ENCODE measurements at regions not wholly inside any gene's neighbourhood (a gene's known extent, or its start where the extent isn't known, plus 50 kb on each side); places are given as distances from the start of the nearest gene placed in this dataset.

- no peaks in the 10 kb centered on the region for H3K36me3 ChIP-seq (ENCODE audit: insufficient read depth, low read length)
- no peak for FAIRE-seq
- peaks cover 8% of the 10 kb centered on the region for H3K4me1 Mint-ChIP-seq (ENCODE audit: low read depth, unreplicated experiment)
- H3K9me3 Mint-ChIP-seq (ENCODE audit: unreplicated experiment): peaks cover 11% of the 10 kb centered on the region
- peaks cover 7% of the 10 kb centered on the region for H3K9me3 ChIP-seq (ENCODE audit: insufficient read depth, low read depth, low read length)
- H3K4me3 ChIP-seq (ENCODE audit: insufficient read depth, low read depth, low read length): no peak overlapping the region
- no peaks in the 10 kb centered on the region for H3K27me3 ChIP-seq (ENCODE audit: insufficient read depth, low read length)
- TF ChIP-seq EZH2 (IDR thresholded peaks at IDR 0.05; ENCODE audit: insufficient read depth, low read length) (no peak), CTCF (IDR thresholded peaks at IDR 0.05; ENCODE audit: insufficient read depth, low read depth, low read length) (no peak)
- no peaks in the 10 kb centered on the region for H4K20me1 ChIP-seq (ENCODE audit: insufficient read depth, low read length)
- no peak overlapping the region for H3K4me3 Mint-ChIP-seq (ENCODE audit: unreplicated experiment)
- no peaks in the 10 kb centered on the region for H3K79me2 ChIP-seq (ENCODE audit: insufficient read depth, low read length)
- no peak for DNase-seq (ENCODE audit: low read depth)
- no peak overlapping the region for H3K9ac ChIP-seq (ENCODE audit: low read length)
- peaks cover 15% of the 10 kb centered on the region for H3K27me3 Mint-ChIP-seq (ENCODE audit: low read depth, unreplicated experiment)
- H2AFZ ChIP-seq (ENCODE audit: low read depth, low read length): no peak overlapping the region
- peaks cover 13% of the 10 kb centered on the region for H3K4me1 ChIP-seq (ENCODE audit: insufficient read depth, low read length)
- no peaks in the 10 kb centered on the region for H3K36me3 Mint-ChIP-seq (ENCODE audit: low read depth, unreplicated experiment)
- H3K4me2 ChIP-seq (ENCODE audit: low read length): no peak overlapping the region
- no peak overlapping the region for H3K27ac Mint-ChIP-seq (ENCODE audit: unreplicated experiment)
- no peak overlapping the region for H3K27ac ChIP-seq (ENCODE audit: low read depth, low read length)
Measured at GRCh38 chr11:69424748-69425147, 56.7 kb upstream of the LINC01488 start.

GRCh38 chr11:69425444-69425843 lies 56.0 kb upstream of the LINC01488 start:
- peaks cover 7% of the 10 kb centered on the region for H3K9me3 ChIP-seq (ENCODE audit: insufficient read depth, low read depth, low read length)
- Mint-ChIP-seq H3K9me3 (ENCODE audit: unreplicated experiment) (peaks cover 11% of the 10 kb centered on the region), H3K27me3 (ENCODE audit: low read depth, unreplicated experiment) (peaks cover 17% of the 10 kb centered on the region), H3K4me1 (ENCODE audit: low read depth, unreplicated experiment) (peaks cover 3% of the 10 kb centered on the region), H3K36me3 (ENCODE audit: low read depth, unreplicated experiment) (no peaks in the 10 kb centered on the region), H3K27ac (ENCODE audit: unreplicated experiment) (no peak overlapping the region), H3K4me3 (ENCODE audit: unreplicated experiment) (no peak overlapping the region)
- H3K27me3 ChIP-seq (ENCODE audit: insufficient read depth, low read length): no peaks in the 10 kb centered on the region
- DNase-seq (ENCODE audit: low read depth): no peak
- no peak overlapping the region for H3K4me2 ChIP-seq (ENCODE audit: low read length)
- H4K20me1 ChIP-seq (ENCODE audit: insufficient read depth, low read length): no peaks in the 10 kb centered on the region
- peaks cover 6% of the 10 kb centered on the region for H3K4me1 ChIP-seq (ENCODE audit: insufficient read depth, low read length)
- no peak for FAIRE-seq
- no peak overlapping the region for H2AFZ ChIP-seq (ENCODE audit: low read depth, low read length)
- no peak overlapping the region for H3K4me3 ChIP-seq (ENCODE audit: insufficient read depth, low read depth, low read length)
- no peaks in the 10 kb centered on the region for H3K36me3 ChIP-seq (ENCODE audit: insufficient read depth, low read length)
- no peak for TF ChIP-seq EZH2 (IDR thresholded peaks at IDR 0.05; ENCODE audit: insufficient read depth, low read length)
- no peak for TF ChIP-seq CTCF (IDR thresholded peaks at IDR 0.05; ENCODE audit: insufficient read depth, low read depth, low read length)
- H3K9ac ChIP-seq (ENCODE audit: low read length): no peak overlapping the region
- H3K79me2 ChIP-seq (ENCODE audit: insufficient read depth, low read length): no peaks in the 10 kb centered on the region
- no peak overlapping the region for H3K27ac ChIP-seq (ENCODE audit: low read depth, low read length)

- FAIRE-seq: no peak
- Histone ChIP-seq H3K4me1 (ENCODE audit: insufficient read depth, low read length) (peaks cover under 1% of the 10 kb centered on the region), H2AFZ (ENCODE audit: low read depth, low read length) (no peak overlapping the region), H3K9ac (ENCODE audit: low read length) (no peak overlapping the region), H3K4me2 (ENCODE audit: low read length) (no peak overlapping the region), H3K36me3 (ENCODE audit: insufficient read depth, low read length) (no peaks in the 10 kb centered on the region), H3K27me3 (ENCODE audit: insufficient read depth, low read length) (no peaks in the 10 kb centered on the region), H3K79me2 (ENCODE audit: insufficient read depth, low read length) (no peaks in the 10 kb centered on the region), H4K20me1 (ENCODE audit: insufficient read depth, low read length) (no peaks in the 10 kb centered on the region), H3K4me3 (ENCODE audit: insufficient read depth, low read depth, low read length) (no peak overlapping the region), H3K27ac (ENCODE audit: low read depth, low read length) (no peak overlapping the region), H3K9me3 (ENCODE audit: insufficient read depth, low read depth, low read length) (peaks cover 7% of the 10 kb centered on the region)
- Mint-ChIP-seq H3K27ac (ENCODE audit: unreplicated experiment) (no peak overlapping the region), H3K36me3 (ENCODE audit: low read depth, unreplicated experiment) (no peaks in the 10 kb centered on the region), H3K4me1 (ENCODE audit: low read depth, unreplicated experiment) (peaks cover 2% of the 10 kb centered on the region), H3K9me3 (ENCODE audit: unreplicated experiment) (peaks cover 11% of the 10 kb centered on the region), H3K27me3 (ENCODE audit: low read depth, unreplicated experiment) (peaks cover 17% of the 10 kb centered on the region), H3K4me3 (ENCODE audit: unreplicated experiment) (no peak overlapping the region)
- TF ChIP-seq CTCF (IDR thresholded peaks at IDR 0.05; ENCODE audit: insufficient read depth, low read depth, low read length): no peak
- TF ChIP-seq EZH2 (IDR thresholded peaks at IDR 0.05; ENCODE audit: insufficient read depth, low read length): no peak
- DNase-seq (ENCODE audit: low read depth): no peak
Measured at GRCh38 chr11:69425895-69426544, 55.4 kb upstream of the LINC01488 start.

All from astrocyte (in vitro differentiated cells and primary cell).